DMS153 treated with DMSO at 0.1 percent for 48 hours (cell line): ENCODE measurements at regions not wholly inside any gene's neighbourhood (a gene's known extent, or its start where the extent isn't known, plus 50 kb on each side); places are given as distances from the start of the nearest gene placed in this dataset.
"Not testable (repeated sequence)": the region's sequence is repeated elsewhere in the genome, so short reads cannot be mapped to it uniquely, and the experiment has no call there.

Experiments used
- DNase-seq: peaks from one replicate; lab custom pipeline; 2025; ENCODE audit not compliant: unreplicated experiment; lab: John Stamatoyannopoulos, UW

DNA sequence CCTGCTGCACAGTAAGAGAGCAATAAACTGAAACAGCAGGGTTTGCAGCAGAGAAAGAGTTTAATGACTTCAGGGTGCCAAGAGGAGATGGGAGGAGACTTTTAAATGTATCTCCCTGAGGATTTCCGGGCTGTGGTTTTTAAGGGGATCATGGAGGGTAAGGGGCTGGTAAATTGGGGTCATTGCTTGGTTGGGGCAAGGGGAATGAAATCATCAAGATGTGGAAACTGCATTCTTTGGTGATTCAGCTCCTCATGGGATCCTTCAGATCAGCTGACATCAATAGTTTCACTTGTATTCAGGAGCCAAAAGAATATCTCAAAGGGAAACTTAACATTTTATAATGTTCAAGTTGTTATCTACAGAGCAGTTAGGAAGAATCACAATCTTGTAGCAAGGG lies 174.3 kb upstream of the ANXA10 start:
- DNase-seq: no peak

DNA sequence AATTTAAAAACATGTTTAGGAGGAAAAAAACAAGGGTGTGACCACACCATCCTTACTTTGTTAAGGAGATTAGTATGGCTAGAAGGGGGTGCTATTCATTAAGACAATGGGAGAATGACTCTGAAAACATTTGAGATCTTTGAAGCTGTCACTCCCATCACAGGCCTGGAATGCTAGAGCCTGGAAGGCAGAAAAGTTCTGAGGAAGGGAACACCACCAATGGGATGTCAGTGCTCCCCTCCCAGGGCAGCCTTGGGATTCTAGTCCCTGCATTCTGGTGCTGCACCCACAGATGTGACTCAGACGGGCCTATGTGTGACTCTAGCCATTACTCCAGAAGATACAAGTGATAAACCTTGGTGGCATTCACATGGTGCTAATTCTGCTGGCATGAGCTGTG lies 162.2 kb upstream of the ANXA10 start:
- no peak for DNase-seq

DNA sequence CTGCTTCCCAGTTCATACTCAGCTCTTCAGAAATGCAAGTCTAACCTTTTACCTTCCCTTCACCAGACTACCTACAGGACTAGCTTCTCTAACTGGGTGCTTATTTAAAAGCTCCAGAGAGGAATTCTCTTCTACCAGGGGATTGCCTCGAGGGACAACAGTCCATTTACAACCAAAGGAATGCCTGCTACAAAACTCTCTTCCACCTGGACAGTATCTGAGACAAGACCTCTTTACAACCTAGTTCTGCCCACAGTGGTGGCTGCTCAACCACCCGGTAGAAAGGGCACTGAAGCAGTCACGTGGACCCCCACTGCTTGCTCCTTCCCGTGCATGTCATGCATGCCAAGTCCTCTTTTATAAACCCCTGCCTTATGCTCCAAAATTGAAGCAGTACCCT lies 158.1 kb upstream of the ANXA10 start:
- DNase-seq: no peak

DNA sequence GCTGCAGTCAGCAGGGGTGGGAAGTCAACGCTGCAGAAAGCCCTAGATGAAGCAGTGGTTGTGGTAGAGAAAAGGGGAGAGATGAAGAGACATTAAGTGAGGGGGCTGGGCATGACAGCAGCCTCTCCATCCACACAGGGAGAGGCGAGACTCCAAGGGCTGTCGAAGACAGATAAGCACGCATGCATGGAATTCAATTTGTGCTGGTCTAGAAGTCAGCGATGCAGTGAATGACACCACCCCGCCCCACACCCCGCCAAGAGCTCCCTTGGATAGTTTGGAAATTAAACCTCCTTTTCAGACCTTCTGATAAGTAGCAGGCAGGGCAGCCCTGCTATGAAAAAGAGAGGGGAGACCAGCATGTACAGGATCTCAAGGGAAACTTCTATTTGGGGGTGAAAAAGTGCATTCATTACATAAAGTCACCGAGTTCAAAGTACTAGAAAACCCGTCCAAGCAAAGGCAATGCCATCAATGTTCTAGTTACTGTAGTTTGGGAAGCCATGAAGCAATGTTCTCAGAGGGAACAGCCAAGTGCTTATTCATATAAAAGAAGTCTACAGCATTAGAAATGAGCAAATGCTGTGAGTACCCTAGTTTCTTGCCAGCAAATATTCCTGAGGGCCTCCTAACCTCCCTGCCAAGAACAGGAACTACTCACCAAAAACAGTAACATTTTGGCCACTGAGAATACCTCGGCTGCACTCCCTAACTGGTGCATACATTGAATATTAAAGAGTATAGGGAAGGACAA lies 152.3 kb upstream of the ANXA10 start:
- no peak for DNase-seq

DNA sequence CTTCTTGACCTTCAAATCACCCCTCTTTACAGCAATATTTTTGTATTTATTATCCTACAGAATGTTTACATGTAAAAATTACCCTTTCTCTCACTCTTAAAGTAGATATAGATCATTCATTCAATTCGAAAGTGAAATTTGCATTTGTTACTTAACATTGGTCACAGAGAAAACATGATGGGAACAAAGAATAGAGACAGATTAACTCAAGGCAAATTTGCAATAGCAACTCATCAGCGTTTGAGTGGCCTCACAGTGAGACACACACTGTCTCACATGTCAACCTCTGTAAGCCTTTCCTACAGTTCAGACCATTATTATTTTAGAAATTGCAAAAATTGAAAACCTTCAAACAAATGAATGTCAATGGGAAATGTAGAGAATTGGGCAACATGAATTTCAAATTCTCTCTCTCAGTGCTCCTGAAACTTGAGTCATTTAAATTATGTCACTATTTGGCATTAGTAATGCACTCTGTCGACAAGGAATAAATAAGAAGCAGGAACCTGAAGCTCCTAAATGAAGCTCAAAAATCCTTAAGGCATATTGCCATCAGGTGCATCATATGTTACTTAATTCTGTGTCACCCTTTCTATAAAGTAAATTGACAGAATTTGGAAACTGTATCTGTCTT lies 148.3 kb upstream of the ANXA10 start:
- no peak for DNase-seq

DNA sequence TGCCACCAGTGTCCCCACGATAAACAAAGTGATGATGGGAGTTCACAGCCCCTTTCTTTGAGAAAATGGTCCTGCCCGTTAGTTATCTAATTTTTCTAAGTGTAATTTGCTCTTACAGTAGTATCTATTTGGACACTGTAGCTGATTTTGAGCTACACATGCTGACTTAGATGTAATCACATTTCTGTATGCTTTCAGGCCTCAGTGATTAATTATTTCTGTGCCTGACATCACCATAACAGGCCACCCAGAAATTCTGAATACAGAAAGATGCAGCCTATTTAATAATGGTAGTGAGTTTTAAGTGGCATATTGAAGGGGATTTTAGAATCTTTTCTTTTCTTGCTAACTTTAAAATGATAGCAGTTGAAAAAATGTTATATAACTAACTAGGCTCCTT lies 147.6 kb upstream of the ANXA10 start:
- no peak for DNase-seq

DNA sequence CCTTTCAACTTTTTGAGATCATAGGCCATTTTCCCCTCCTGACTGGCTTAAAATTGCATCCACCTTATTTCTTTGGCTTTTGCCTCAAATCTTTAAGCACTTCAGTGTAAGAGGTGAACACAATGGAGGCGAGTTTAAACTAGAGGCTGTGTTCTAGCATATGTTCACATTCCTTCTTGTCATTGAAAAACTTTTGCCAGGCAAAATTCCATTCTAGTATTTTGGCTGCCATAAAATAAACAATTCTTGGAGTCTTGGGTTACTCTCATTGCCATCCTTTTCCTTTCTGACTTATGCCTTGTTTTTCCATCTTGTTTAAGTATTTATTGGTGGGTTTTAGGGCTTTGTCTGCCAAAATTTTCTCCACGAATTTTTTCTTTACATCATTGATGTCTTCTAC lies 137.3 kb upstream of the ANXA10 start:
- no peak for DNase-seq

DNA sequence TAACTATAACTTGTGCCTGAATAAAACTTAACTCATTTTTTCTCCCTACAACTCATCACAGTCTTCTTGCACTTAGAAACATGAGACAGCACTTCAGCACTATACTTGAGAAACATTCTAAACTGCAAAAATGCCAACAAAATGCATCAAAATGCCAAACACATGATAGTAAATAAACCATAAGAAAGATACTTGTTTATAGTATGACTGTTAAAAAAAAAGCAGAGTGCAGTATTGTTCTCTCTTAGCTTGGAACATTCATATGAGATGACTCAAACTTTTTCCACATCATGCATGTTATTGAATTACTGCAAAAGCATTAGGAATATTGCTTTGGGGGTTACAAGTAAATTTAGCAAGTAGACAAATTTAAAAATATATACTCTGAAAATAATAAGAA lies 135.7 kb upstream of the ANXA10 start:
- no peak for DNase-seq

DNA sequence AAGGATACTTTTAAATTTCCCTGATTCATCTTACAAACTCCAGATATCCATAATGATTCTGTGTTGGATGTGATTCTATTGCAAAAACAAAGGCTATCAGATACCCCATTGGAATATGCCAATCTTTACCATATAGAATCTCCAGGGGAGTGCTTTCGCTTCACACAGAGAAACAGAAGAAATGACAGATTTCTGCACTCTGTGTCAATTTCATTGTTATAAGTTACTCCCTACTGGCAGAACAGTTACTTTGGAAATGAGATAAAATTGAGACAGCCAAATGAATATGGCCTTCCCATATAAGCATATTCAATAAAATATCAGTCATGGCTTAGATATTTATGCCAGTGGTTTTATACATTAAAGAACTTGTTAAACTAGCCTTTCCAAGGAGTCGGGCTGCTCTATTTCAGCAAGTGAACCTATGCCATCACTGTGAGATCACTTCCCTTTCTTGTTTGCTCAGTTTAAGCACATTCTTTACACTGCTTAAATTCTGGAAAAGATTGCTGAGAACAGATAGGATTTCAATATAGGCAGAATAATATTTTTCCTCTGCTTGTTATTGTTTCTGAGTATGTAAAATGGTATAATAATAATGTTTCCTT lies 127.5 kb upstream of the ANXA10 start:
- no peak for DNase-seq

DNA sequence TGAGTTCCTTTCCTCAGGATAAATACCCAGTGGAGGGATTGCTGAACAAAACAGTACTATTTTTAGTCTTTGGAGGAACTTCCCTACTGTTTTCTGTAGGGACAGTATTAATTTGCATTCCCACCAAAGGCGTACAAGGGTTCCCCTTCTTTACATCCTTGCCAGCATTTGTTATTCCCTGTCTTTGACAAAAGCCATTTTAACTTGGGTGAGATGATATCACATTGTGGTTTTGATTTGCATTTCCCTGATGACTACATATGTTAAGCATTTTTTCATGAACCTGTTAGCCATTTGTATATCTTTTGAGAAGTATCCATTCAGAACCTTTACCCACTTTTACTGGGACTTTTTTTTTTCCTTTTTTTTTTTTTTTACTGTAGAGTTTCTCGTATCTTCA lies 126.2 kb upstream of the ANXA10 start:
- DNase-seq: no peak

DNA sequence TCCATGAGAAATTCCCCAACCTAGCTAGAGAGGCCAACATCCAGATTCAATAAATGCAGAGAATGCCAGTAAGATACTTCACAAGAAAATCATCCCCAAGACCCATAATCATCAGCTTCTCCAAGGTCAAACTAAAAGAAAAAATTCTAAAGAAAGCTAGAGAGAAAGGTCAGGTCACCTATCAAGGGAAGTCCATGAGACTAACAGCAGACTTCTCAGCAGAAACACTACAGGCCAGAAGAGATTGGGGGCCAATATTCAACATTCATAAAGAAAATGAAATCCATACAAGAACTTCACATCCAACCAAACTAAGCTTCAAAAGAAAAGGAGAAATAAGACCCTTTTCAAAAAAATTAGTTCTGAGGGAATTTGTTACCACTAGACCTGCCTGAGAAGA lies 118.8 kb upstream of the ANXA10 start:
- DNase-seq: no peak

DNA sequence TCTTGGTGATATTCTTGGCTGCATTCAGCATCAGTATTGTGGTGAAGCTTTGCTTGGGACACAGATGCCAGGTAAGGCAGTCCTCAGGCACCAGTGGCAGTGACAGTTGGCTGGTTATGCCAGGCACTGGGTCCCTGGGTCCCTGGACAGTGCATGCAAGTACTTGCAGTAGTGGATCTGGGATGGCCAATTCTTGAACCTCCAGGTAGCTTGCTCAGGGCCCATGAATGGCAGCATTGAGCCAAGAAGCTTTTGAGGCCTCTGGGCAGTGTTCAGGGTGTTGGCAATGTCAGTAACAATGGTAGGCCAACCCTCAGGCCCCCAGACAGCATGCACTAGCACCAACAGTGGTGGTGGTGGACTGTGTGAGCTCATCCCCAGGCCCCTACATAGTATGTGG lies 106.8 kb upstream of the ANXA10 start:
- no peak for DNase-seq

DNA sequence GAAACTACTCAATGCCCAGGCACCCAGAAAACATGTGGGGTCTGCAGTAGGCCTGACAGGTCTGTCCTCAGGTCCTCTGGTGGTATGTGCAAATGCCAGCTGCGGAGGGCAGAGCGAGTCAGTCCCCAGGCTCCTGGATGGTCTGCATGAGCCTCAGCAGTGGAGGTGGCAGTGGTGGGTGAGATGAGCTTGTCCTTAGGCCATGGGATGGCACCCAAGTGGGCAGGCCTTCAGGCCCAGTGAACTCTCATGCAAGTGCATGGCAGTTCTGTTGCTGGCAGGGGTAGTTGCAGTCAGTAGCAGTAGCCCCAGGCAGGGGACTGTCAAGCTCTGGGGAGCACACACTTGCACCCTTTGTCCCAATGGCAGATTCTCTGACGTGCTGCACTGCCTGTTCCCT lies 106.3 kb upstream of the ANXA10 start:
- DNase-seq: no peak

DNA sequence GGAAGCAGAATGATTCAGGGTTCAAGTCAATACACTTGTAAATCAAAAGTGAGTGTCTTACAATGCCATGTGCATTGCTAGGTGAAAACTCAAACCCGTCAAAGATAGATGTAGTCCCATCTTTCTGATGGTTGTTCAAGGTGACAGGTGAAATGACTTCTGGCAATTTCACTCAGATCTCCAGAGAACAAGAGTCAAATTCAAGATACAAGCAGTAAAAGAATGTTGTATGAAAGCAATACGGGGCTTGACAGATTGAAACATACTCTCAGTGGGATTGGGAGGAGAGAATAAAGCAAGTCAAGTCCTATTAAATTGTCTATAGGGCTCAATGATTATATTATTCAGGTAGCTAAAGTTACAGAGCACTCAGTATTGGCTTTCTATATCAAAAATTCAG lies 105.1 kb upstream of the ANXA10 start:
- DNase-seq: no peak

DNA sequence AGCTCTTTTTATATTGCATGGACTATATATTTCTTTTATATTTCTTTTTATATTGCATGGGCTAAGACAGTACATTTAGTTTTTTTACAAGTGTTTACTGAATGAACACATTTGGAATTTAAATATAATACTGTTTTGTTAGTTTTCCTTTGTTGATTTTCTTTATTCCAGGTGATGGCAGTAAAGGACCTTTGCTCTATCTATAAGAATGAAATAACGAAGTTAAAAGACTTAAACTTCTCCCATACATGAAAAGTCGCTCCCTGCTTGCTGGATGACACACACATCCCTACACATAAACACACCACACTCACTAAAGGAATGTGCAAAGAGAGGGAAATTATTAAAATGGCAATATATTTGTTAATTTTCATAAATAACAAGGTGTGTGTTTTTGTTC lies 102.5 kb upstream of the ANXA10 start:
- DNase-seq: no peak

DNA sequence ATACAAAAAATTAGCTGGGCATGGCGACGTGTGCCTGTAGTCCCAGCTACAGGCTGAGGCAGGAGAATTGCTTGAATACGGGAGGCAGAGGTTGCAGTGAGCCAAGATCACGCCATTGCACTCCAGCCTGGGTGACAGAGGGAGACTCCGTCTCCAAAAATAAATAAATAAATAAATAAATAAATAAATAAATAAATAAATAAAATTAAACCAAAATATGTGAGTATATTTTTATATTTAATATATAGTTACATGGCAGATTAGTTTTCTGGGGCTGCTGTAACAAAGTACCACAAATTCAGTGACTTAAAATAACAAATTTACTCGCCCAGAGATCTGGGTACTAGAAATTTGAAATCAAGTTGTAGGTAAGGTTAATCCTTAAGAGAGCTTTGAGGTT lies 84.2 kb upstream of the ANXA10 start:
- not testable (repeated sequence) for DNase-seq

DNA sequence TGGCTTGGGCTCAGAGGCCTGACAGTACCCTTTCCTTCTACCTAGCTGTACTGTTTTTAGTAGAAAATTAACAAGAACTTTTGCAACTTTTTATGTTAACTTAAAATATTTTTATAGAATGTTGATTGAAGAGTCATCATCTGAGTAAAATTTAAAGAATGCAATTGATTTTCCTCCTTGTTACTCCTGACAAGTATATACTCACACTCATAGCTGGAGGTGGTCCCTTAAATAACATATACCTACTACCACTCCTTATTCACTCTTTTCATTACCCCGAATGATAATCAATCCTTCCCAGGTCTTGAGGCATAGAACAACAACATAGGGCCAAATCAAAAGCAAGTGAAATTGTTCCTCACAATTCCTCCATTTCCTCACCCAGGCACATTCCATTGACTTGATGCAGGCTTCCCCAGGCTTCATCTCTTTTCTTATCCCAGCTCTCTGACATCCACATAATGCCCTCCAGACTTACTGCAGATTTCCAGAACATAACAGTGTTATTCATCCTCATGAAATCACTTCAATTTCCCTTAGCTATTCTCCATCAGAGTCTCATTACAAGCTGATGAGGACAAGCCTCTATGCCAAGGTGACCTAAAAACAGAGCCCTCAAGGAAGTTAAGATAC lies 73.2 kb upstream of the ANXA10 start:
- DNase-seq: no peak

DNA sequence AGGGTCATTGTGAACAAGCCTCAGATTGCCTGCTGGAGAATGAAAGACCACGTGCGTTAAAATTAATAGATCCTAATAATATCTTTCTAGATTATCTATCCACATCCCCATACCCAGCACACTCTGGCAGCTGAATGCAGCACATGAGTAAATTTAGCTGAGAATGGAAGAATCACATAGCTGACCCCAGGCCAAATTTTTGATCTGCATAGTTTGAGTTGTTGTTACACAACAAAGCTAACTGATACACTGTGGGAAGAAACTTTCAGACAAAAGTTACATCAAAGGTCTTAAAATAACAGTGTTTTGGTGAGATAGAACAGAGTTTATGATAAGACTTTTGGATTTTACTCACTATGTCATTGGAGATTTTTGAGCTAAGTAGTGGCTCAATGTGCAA lies 72.4 kb upstream of the ANXA10 start:
- DNase-seq: no peak

DNA sequence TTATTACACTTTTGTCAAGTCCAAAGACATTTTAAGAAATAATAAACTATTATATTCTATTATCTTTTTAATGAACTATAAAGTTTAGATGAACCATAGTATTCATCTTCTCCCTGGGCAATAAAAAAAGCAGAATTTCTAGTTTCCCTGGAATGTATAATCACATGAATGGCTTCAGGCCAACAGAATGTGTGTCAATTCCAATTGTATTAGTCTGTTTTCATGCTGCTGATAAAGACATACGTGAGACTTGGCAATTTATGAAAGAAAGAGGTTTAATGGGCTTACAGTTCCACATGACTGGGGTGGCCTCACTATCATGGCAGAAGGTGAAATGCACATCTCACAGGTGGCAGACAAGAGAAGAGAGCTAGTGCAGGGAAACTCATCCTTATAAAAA lies 70.7 kb upstream of the ANXA10 start:
- DNase-seq: no peak

DNA sequence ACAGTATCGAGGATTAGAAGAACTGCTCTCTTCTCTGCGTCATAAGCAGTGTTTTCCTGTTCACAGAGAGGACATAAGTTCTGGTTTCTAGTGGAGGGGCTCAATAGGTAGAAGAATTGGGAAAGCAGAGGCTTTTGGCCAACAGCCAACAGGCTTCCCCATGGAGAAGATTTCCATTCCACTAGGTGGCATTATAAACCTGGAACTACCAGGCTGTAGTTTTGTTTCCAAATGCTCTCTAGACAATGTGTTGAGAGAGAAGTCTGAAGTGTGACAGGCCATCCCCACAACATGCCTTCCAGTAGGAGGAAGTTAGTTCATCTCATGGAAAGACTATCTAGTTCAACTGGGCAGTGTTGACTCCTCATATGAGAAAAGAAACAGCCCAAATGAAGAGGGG lies 63.8 kb upstream of the ANXA10 start:
- no peak for DNase-seq

DNA sequence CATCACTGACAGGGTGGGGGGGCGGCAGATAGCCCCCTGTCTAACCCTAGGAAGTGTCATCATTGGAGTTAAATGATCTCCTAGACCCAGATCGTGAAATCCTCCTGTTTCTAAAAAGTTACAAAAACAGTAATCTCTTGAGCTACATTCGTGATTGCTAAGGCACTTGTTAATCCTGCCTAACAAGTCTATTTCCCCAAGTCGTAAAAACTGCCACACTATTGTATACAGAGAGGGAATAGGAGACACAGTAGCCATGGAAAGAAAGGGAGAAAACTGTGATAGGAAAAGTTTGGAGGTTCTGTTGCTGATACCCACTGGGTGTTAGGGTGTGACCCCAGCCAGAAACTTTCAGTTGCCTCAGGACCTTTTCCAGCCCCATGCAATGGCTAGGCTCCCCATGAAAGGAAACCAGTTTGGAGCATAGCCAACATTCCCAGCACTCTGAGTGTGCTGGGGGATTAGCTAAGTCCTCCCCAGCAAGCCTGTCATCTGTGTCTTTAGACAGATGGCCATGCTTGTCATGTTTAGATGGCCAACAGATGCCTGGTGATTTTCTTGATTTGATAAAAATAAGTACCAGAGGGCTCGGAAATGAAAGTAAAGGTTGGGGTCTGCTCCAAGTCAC lies 63.3 kb upstream of the ANXA10 start:
- no peak for DNase-seq

DNA sequence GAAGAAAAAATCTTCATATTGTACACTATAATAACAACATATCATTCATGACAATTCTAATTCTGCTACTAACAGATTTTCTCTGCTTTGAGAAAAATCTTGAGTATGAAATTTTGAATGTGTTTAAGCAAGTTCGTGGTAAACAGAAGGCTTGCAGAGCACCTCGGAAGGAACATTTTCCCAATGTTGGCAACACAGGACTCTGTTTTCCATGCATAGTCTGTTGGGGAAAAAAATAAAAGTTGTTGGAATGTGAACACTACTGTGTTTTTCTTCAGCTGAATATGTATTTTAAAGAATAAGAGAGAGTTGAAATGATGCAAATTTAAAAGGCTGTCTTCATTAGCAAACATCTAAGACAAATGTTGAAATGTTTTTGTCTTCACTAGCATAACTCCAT lies 54.7 kb upstream of the ANXA10 start:
- no peak for DNase-seq
